GDM1 (cell line): ENCODE measurements at regions not wholly inside any gene's neighbourhood (a gene's known extent, or its start where the extent isn't known, plus 50 kb on each side); places are given as distances from the start of the nearest gene placed in this dataset.

Experiments used
- DNase-seq: peaks from one replicate; lab custom pipeline; 2025; lab: John Stamatoyannopoulos, UW

DNA sequence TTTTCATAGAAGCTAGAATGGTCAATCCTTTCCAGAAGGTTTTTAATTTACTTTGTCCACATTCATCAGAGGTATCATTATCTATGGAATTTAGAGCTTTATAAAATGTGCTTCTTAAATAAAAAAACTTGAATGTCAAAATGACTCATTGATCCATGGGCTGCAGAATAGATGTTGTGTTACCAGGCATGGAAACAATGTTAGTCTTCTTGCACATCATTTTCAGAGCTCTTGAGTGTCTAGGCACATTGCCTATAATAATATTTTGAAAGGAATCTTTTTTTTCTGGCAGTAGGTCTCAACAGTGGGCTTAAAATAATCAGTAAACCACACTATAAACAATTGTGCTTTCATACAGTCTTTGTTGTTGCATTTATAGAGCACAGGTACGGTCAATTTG lies 200.3 kb downstream of the FAT4 start:
- DNase-seq: no peak

DNA sequence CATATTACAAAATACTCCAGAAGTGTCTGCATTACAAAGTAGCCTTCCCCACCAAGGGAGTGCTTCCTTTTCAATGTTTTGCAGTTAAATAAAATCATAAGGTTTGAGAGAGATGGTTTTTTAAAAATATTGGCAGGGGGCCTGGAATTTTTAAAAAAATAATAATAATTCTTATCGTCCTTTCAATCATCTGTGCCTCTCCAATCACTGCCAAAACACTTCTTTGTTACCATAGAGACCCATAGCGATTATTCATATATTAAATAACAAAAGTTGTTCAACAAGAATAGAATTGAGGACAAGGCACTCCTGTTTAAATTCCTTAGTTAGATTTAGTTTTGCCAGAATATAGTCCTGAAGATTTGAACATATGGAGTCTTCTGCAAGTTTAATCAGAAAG lies 203.1 kb downstream of the FAT4 start:
- no peak for DNase-seq

DNA sequence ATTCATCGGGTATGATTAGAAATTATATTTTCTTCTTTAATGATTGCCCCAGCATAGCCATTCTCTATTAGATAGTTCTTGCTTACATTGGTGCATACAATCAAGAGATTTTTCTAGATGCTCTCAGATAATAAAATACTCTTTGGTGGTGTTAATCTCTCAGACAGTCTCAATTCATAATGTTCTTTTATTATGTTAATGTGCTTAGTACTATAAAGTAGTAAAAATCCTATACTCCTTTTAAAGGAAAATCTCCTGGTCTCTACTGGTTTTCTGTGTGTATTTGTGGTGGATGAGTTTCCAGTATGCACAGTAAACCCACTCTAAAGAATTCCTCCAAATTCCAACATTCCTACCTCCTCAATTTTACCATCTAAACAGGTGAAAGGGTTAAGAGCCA lies 203.5 kb downstream of the FAT4 start:
- DNase-seq: no peak

- no peak for DNase-seq
Observed at GRCh38 chr4:125519371-125520146, 204.8 kb downstream of the FAT4 start.

DNA sequence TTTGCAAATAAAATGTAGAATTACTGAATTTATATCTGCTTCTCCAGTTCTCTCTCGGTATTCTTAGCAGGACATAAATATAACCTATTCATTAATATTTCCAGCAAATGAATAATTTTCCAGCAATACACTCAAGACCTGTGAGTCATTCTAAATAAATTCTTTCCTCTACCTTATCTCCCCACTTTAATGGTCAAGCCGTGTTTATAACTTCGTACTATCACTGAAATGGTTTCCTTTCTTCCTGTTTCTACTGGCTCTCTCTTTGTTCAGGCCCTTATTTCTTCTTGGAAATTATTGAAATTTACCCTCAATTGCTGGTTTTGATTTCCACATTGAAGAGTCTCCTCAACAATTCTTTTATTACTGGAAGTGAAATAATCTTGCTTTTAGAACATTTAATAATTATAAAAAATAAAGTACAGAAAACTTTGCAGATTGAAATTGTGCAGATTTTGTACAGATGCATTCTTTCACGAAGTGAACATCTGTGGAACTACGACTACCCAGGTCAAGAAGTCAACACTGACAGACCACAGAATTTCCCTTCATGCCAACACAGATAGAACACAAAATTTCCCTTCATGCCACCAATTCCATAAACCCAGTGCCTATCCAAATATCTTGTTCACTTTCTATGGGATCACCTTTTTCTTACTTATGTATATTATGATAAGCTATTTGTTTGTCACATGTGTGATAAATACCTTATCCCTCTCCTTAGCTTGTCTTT lies 205.7 kb downstream of the FAT4 start:
- no peak for DNase-seq

GRCh38 chr4:125522588-125522987 lies 207.8 kb downstream of the FAT4 start:
- DNase-seq: no peak

DNA sequence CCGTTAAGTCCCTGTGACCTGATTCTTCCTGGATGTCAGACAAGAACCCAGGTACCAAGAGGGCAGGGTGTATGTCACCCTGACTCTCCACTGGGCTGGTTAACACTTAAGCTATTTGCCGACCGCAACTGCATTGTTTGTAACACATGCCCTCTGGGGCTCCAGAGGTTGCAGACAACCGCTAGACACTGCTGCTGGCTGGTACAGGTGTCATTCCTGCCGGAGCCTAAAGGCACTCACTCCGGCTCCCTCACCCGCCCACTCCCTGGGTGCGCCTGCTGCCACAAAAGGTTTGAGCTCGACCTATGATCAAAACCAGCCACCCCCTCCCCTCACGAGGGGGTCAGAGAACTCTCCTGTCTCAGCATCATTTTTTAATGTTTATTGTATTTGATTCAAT lies 208.2 kb downstream of the FAT4 start:
- DNase-seq: no peak

DNA sequence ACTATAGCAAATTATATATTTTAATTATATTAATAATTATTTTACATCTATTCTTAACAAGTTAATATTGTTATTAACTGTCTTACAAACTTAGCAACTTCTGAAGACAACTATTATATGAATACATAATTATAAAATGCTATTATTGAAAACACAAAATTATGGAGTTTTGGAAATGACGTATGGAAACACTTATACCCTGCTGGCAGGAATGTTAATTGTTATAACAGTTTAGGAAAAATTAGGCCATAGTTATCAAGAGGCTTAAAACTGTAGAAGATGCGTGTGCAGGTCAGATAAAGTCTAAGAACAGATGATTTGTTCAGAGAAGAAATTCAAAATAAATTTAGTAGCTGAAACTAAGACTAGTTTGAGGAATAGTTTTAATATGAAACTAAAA lies 211.7 kb downstream of the FAT4 start:
- DNase-seq: no peak

DNA sequence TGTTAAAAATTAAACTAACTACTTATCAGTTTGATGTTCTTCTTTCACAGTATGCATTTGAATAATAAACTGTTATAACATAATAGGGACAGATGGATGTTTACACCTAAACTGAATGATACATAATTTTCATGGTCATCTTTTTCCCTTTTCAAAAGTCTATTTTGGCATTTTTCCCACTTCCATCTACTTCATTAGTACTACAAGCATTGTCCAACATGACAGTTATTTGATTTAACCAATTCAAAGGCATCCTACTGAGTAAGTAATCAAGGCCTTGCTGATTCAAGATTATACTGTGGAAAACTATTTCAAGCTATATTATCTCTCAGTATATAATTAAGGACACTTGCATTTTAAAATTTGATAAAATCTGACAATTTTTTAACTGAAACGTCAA lies 212.9 kb downstream of the FAT4 start:
- DNase-seq: no peak

GRCh38 chr4:125529071-125529470 lies 214.3 kb downstream of the FAT4 start:
- no peak for DNase-seq

DNA sequence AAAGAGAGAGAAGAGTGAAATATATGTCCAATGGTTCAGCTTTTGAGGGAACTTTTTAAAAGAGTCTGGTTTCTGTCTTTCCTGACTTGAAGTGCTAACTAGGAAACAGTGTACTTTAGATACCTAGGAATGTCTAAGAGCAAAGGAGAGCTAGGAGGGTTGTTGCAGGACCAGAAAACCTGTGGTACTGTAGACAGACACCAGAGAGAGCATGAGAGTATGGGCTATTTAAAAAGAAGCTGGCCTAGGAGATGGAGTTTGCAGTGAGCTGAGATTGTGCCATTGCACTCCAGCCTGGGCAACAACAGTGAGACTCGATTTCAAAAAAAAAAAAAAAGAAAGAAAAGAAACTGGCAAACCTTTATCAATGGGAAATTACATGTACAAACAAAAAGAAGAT lies 223.9 kb downstream of the FAT4 start:
- no peak for DNase-seq

GRCh38 chr4:125539691-125540090 lies 224.9 kb downstream of the FAT4 start:
- no peak for DNase-seq

DNA sequence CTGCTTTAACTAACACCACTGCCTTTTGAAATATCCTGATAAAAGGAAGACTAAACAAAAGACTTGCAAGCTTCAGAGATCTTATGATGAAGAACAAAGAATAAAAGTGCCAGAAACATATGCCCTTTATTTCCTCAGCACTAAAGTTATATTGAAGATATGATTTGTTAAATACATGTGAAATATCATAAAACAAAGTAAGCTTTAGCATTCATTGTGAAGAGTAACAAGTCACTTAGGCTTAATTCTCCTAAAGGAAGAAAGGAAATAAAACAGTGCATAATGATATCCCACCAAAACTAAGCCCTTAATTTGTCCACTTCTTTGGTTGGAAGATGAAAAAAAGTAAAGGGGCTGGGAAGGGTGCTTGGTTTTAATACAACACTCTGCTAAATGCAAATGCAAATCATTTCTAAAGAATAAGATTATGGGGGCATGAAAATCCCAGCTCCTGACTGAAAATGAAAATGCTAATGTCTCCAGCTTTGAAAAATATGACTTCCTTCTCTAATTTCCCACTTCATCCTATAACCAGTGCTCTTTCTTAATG lies 227.2 kb downstream of the FAT4 start:
- DNase-seq: no peak

DNA sequence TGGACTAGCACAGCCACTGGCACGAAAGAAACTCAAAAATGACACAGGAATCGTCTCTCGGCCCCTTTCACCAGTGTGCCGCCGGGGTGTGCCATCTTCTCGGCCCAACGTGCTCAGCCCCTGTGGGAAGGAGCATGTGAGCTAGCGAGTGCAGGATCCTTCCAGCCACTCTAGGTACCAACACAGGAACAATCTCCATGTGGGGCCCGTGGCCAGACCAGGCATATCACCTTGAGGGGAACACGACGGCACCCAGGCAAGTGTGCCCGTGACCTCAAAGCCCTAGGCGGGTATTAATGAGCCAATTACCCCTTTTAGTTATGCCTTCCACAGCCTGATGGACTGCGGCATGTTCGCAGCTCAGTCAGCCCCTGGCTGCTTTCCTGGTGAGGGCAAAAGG lies 231.5 kb downstream of the FAT4 start:
- no peak for DNase-seq

GRCh38 chr4:125547836-125548235 lies 233.1 kb downstream of the FAT4 start:
- no peak for DNase-seq

DNA sequence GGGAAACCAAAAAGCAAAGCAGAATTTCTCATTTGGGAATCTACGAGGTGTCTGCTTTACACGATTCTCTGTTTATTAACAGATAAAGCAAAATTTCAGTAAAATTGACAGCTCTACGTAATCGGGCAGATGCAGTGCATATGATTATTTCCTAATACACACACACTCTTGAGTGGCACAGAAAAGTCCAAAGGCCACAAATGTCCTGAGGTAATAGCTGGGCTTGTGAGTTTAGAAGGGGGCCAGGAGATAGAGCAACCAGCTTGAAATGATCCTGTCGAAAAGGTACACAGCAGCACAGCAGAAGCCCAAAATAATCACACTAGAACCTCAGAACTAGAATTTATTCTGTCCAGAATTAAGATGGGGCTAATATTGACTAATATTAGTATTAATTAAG lies 236.0 kb downstream of the FAT4 start:
- DNase-seq: no peak

DNA sequence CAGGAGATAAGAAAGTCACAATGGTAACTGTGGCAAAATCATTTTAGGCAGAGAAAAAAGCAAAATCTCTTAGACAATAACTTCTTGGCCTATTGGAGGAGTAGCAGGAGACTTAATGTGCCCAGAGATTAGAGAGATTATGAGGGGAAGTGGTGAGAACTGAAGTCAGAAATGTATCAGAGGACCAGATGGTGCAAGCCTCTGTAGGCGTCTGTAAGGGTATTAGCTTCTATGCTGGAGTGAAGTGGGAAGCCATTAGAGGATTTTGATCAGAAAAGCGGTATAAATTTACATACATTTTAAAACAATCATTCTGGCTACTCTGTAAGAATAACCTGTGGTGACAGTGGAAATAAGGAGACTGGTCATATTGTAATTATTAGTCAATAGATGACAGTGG lies 236.7 kb downstream of the FAT4 start:
- no peak for DNase-seq

DNA sequence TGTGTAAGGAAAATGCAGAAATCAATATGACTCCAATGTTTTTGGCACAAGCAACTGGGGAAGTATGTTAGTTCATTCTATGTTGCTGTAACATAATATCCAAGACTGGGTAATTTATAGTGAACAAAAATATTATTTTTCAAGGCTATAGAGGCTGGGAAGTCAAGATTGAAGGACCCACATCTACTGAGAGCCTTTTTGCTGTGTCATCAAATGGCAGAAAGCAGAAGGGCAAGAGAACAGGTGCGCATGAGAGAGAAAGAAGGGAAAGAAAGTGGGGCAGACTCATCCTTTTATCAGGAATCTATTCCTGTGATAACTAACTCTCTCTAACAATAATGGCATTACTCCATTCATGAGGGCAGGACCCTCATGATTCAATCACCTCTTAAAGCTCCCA lies 237.2 kb downstream of the FAT4 start:
- DNase-seq: no peak

GRCh38 chr4:125572601-125573000 lies 257.8 kb downstream of the FAT4 start:
- DNase-seq: no peak

GRCh38 chr4:125573368-125573767 lies 258.6 kb downstream of the FAT4 start:
- DNase-seq: no peak

- no peak for DNase-seq
Observed at GRCh38 chr4:125573786-125574185, 259.0 kb downstream of the FAT4 start.

- no peak for DNase-seq
Observed at GRCh38 chr4:125582302-125582701, 267.5 kb downstream of the FAT4 start.

- no peak for DNase-seq
Observed at GRCh38 chr4:125590158-125590557, 275.4 kb downstream of the FAT4 start.
